Liver (tissue), 3 donors: ENCODE measurements at regions not wholly inside any gene's neighbourhood (a gene's known extent, or its start where the extent isn't known, plus 50 kb on each side); places are given as distances from the start of the nearest gene placed in this dataset.

Experiments
- EGR1 ChIP-seq, 2 donors: IDR thresholded peaks; 2 replicates each; pipeline ENCODE4 v1.6.1; 2016 to 2018; ENCODE audit warnings: antibody characterized with exemption in 2 of 2, low read depth in 2 of 2
- FOXA1 ChIP-seq: IDR thresholded peaks from 2 replicates; pipeline ENCODE4 v1.6.1; 2016; ENCODE audit warnings: antibody characterized with exemption
- GABPA ChIP-seq, 2 donors: IDR thresholded peaks in 1 of 2; conservative IDR thresholded peaks in 1 of 2; 2 replicates each; pipeline ENCODE4 v1.6.1; 2016; ENCODE audit warnings: antibody characterized with exemption in 2 of 2, mild to moderate bottlenecking in 1 of 2, moderate library complexity in 1 of 2
- HNF4G ChIP-seq: IDR thresholded peaks from 2 replicates; pipeline ENCODE4 v1.6.1; 2016; ENCODE audit warnings: antibody characterized with exemption
- JUND ChIP-seq, 2 donors: IDR thresholded peaks; 2 replicates each; pipeline ENCODE4 v1.6.1; 2016; ENCODE audit warnings: antibody characterized with exemption in 2 of 2
- RAD21 ChIP-seq, 2 donors: IDR thresholded peaks; 2 replicates each; pipeline ENCODE4 v1.6.1; 2016; ENCODE audit warnings: antibody characterized with exemption in 2 of 2, mild to moderate bottlenecking in 2 of 2
- RXRA ChIP-seq, 2 donors: IDR thresholded peaks; 2 replicates each; pipeline ENCODE4 v1.6.1; 2017 to 2018; ENCODE audit warnings: antibody characterized with exemption in 2 of 2, mild to moderate bottlenecking in 1 of 2
- SP1 ChIP-seq: IDR thresholded peaks from 2 replicates; pipeline ENCODE4 v1.6.1; 2018; ENCODE audit warnings: antibody characterized with exemption, mild to moderate bottlenecking
- TAF1 ChIP-seq: conservative IDR thresholded peaks from 2 replicates; pipeline ENCODE4 v1.6.1; 2016; ENCODE audit warnings: antibody characterized with exemption, mild to moderate bottlenecking
- YY1 ChIP-seq: IDR thresholded peaks from 2 replicates; pipeline ENCODE4 v1.6.1; 2016; ENCODE audit warnings: antibody characterized with exemption, mild to moderate bottlenecking
- TF ChIP-seq, protein P1 (sequence below): fragments of 150-350 bp; IDR thresholded peaks from 2 replicates; pipeline ENCODE4 v1.5.1; 2017; ENCODE audit warnings: improper control_type of control experiment, low read depth, low read length; ENCODE audit not compliant: missing input control
- TF ChIP-seq, protein P2 (sequence below): IDR thresholded peaks from 2 replicates; pipeline ENCODE4 v1.6.1; 2016; ENCODE audit warnings: antibody characterized with exemption, mild to moderate bottlenecking
- TF ChIP-seq, protein P3 (sequence below): IDR thresholded peaks from 2 replicates; pipeline ENCODE4 v1.6.1; 2016; ENCODE audit warnings: antibody characterized with exemption
- donor health status: healthy.
- donor health status: healthy.

DNA sequence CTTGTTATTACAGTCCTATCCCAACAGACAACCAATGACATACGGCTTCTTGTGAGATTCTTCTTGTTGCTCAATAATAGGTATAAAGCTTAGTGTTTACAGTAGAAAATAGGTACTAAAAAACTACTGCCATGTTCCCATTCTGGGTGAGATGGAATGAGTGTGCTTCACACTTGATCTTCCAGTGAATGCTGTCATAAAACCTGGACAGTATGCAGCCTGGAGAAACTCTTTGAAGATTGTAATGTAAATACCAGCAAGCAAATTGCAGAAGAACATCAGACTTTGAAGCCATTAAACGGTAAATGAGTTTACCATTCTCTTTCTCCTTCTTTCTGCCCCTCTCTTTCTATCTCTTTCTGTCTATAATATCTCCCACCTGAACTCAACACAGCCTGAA lies 663.7 kb upstream of the COBL start:
- TF ChIP-seq SP1 = no peak
- TF ChIP-seq, protein P1, sequence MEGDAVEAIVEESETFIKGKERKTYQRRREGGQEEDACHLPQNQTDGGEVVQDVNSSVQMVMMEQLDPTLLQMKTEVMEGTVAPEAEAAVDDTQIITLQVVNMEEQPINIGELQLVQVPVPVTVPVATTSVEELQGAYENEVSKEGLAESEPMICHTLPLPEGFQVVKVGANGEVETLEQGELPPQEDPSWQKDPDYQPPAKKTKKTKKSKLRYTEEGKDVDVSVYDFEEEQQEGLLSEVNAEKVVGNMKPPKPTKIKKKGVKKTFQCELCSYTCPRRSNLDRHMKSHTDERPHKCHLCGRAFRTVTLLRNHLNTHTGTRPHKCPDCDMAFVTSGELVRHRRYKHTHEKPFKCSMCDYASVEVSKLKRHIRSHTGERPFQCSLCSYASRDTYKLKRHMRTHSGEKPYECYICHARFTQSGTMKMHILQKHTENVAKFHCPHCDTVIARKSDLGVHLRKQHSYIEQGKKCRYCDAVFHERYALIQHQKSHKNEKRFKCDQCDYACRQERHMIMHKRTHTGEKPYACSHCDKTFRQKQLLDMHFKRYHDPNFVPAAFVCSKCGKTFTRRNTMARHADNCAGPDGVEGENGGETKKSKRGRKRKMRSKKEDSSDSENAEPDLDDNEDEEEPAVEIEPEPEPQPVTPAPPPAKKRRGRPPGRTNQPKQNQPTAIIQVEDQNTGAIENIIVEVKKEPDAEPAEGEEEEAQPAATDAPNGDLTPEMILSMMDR = no peak
- TF ChIP-seq, protein P2, sequence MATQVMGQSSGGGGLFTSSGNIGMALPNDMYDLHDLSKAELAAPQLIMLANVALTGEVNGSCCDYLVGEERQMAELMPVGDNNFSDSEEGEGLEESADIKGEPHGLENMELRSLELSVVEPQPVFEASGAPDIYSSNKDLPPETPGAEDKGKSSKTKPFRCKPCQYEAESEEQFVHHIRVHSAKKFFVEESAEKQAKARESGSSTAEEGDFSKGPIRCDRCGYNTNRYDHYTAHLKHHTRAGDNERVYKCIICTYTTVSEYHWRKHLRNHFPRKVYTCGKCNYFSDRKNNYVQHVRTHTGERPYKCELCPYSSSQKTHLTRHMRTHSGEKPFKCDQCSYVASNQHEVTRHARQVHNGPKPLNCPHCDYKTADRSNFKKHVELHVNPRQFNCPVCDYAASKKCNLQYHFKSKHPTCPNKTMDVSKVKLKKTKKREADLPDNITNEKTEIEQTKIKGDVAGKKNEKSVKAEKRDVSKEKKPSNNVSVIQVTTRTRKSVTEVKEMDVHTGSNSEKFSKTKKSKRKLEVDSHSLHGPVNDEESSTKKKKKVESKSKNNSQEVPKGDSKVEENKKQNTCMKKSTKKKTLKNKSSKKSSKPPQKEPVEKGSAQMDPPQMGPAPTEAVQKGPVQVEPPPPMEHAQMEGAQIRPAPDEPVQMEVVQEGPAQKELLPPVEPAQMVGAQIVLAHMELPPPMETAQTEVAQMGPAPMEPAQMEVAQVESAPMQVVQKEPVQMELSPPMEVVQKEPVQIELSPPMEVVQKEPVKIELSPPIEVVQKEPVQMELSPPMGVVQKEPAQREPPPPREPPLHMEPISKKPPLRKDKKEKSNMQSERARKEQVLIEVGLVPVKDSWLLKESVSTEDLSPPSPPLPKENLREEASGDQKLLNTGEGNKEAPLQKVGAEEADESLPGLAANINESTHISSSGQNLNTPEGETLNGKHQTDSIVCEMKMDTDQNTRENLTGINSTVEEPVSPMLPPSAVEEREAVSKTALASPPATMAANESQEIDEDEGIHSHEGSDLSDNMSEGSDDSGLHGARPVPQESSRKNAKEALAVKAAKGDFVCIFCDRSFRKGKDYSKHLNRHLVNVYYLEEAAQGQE = no peak
- TF ChIP-seq YY1 = no peak
- no peak for TF ChIP-seq GABPA (IDR thresholded peaks at IDR 0.05 in 1 of 2, conservative IDR thresholded peaks at IDR 0.05 in 1 of 2)
- no peak for TF ChIP-seq HNF4G
- no peak for TF ChIP-seq TAF1
- TF ChIP-seq, protein P3, sequence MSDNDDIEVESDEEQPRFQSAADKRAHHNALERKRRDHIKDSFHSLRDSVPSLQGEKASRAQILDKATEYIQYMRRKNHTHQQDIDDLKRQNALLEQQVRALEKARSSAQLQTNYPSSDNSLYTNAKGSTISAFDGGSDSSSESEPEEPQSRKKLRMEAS = no peak
- TF ChIP-seq EGR1 (IDR thresholded peaks at IDR 0.05; ENCODE audit: low read depth in 2 of 2) = no peak
- no peak for TF ChIP-seq FOXA1
- TF ChIP-seq JUND (IDR thresholded peaks at IDR 0.05) = no peak
- no peak for TF ChIP-seq RAD21 (IDR thresholded peaks at IDR 0.05)
- no peak for TF ChIP-seq RXRA (IDR thresholded peaks at IDR 0.05)
